ENCODE measurements at regions not wholly inside any gene's neighbourhood (a gene's known extent, or its start where the extent isn't known, plus 50 kb on each side); places are given as distances from the start of the nearest gene placed in this dataset.
A peak's percentile ranks its signal among the peaks of the same experiment; 100 is the strongest.

DNA sequence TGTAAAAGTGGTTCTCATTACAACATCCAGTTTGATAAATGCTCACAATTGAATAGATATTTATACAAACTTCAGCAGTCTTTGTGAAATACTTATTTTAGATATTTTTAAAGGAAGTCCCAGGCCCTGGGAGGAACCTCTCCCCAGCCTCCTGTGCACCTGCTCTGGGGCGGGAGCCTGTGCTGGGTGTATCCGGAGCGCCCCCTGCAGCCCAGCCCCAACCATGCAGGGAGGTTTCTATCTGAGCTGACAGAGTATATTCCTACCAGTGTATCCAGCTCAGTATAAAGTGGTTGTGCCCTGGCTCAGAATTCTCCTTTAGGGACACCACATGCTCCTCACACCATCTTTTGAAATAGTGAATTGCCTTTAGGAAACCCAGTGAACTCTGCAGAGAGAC is 851.8 kb downstream of the TMEM121 start:
- TF ChIP-seq CTCF (IDR thresholded peaks at IDR 0.05) (peak in 2 of 12 donors; percentile 6 to 26), POLR2A (IDR thresholded peaks at IDR 0.05) (no peak)

Data from heart left ventricle (tissue), 13 donors.